Activated CD4-positive, alpha-beta T cell treated with anti-CD3 and anti-CD28 coated beads, Interleukin-2, amount 10 ng/mL, durations not matched to agents 7 days and 5 days (primary cell): ENCODE measurements at regions not wholly inside any gene's neighbourhood (a gene's known extent, or its start where the extent isn't known, plus 50 kb on each side); places are given as distances from the start of the nearest gene placed in this dataset.

Experiments used
- CTCF ChIA-PET: fragments of 350-600 bp; sonication (Branson Sonifier 250); formaldehyde crosslinking; loops from one replicate; lab custom pipeline; 2021; ENCODE audit warnings: antibody characterized with exemption; lab: Charles Lee
- POLR2A ChIA-PET: fragments of 350-600 bp; sonication (Branson Sonifier 250); formaldehyde crosslinking; loops from one replicate; lab custom pipeline; 2021; ENCODE audit warnings: antibody characterized with exemption; lab: Charles Lee
- DNase-seq: peaks from one replicate; pipeline ENCODE4 v3.0.0-alpha.2; 2020
- H3K27ac Mint-ChIP-seq: one replicate; pipeline ENCODE4 v1.8.0; 2021; ENCODE audit warnings: mild to moderate bottlenecking, moderate library complexity, mixed read lengths
- H3K27me3 Mint-ChIP-seq: one replicate; pipeline ENCODE4 v1.8.0; 2021; ENCODE audit warnings: mixed read lengths
- H3K36me3 Mint-ChIP-seq: one replicate; pipeline ENCODE4 v1.8.0; 2021; ENCODE audit warnings: low read depth, mixed read lengths
- H3K4me1 Mint-ChIP-seq: one replicate; pipeline ENCODE4 v1.8.0; 2021; ENCODE audit warnings: mixed read lengths
- H3K4me3 Mint-ChIP-seq: one replicate; pipeline ENCODE4 v1.8.0; 2021; ENCODE audit warnings: mild to moderate bottlenecking, moderate library complexity, mixed read lengths
- H3K9me3 Mint-ChIP-seq: one replicate; pipeline ENCODE4 v1.8.0; 2021; ENCODE audit warnings: mixed read lengths

DNA sequence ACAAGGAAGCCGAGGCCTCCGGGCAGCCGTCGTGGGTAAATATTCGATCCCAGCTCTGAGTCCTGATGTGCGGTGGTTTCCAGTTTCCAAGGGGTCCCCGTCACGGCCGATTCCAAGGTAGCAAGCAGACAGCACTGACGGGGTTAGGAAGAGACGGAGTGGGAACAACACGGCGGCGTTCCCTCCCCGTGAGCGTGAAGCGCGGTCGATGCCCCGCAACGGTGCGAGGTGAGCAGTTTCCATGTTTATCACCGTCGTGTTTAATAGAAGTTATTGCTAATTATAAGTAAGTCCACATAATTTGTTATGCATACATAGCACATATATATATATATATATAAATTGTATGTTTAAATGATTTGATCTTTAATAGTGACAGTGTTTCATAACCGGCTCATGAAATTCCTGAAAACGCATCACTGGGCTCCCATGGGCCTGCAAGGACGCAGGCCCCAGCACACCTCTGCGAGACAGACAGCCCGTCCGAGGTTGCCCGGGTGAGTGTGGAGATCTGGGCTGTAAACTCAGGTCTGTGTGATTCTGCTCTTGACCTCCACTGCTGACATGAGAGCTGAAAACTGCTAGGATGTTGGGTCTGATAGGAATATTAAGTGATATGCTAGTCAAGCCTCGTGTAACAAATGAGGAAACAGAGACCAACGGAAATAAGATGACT lies 243.5 kb upstream of the SALL3 start:
- POLR2A ChIA-PET = no interaction called here
- H3K27ac Mint-ChIP-seq = no peak overlapping the region
- no peaks in the 10 kb centered on the region for H3K4me1 Mint-ChIP-seq
- no peaks in the 10 kb centered on the region for H3K36me3 Mint-ChIP-seq
- DNase-seq = no peak
- no peak overlapping the region for H3K4me3 Mint-ChIP-seq
- CTCF ChIA-PET = no interaction called here
- H3K9me3 Mint-ChIP-seq = no peaks in the 10 kb centered on the region
- H3K27me3 Mint-ChIP-seq = no peaks in the 10 kb centered on the region

GRCh38 chr18:78737006-78737915 lies 242.4 kb upstream of the SALL3 start:
- no peak overlapping the region for H3K27ac Mint-ChIP-seq
- ChIA-PET CTCF (no interaction called here), POLR2A (no interaction called here)
- H3K4me1 Mint-ChIP-seq = no peaks in the 10 kb centered on the region
- H3K9me3 Mint-ChIP-seq = no peaks in the 10 kb centered on the region
- no peak overlapping the region for H3K4me3 Mint-ChIP-seq
- DNase-seq = no peak
- no peaks in the 10 kb centered on the region for H3K27me3 Mint-ChIP-seq
- no peaks in the 10 kb centered on the region for H3K36me3 Mint-ChIP-seq

GRCh38 chr18:78738076-78738690 lies 241.4 kb upstream of the SALL3 start:
- POLR2A ChIA-PET = no interaction called here
- no peak overlapping the region for H3K27ac Mint-ChIP-seq
- H3K4me3 Mint-ChIP-seq = no peak overlapping the region
- H3K36me3 Mint-ChIP-seq = no peaks in the 10 kb centered on the region
- no peaks in the 10 kb centered on the region for H3K9me3 Mint-ChIP-seq
- H3K4me1 Mint-ChIP-seq = no peaks in the 10 kb centered on the region
- H3K27me3 Mint-ChIP-seq = no peaks in the 10 kb centered on the region
- no peak for DNase-seq
- CTCF ChIA-PET = no interaction called here

GRCh38 chr18:78739115-78739514 lies 240.5 kb upstream of the SALL3 start:
- Mint-ChIP-seq H3K27me3 (no peaks in the 10 kb centered on the region), H3K4me3 (no peak overlapping the region), H3K4me1 (no peaks in the 10 kb centered on the region), H3K27ac (no peak overlapping the region), H3K9me3 (no peaks in the 10 kb centered on the region), H3K36me3 (no peaks in the 10 kb centered on the region)
- POLR2A ChIA-PET = no interaction called here
- CTCF ChIA-PET = no interaction called here
- no peak for DNase-seq

- DNase-seq = no peak
- H3K27ac Mint-ChIP-seq = no peak overlapping the region
- POLR2A ChIA-PET = no interaction called here
- no peaks in the 10 kb centered on the region for H3K36me3 Mint-ChIP-seq
- CTCF ChIA-PET = no interaction called here
- H3K4me1 Mint-ChIP-seq = no peaks in the 10 kb centered on the region
- no peaks in the 10 kb centered on the region for H3K9me3 Mint-ChIP-seq
- H3K4me3 Mint-ChIP-seq = no peak overlapping the region
- H3K27me3 Mint-ChIP-seq = no peaks in the 10 kb centered on the region
Observed at GRCh38 chr18:78739882-78740677, 239.5 kb upstream of the SALL3 start.

DNA sequence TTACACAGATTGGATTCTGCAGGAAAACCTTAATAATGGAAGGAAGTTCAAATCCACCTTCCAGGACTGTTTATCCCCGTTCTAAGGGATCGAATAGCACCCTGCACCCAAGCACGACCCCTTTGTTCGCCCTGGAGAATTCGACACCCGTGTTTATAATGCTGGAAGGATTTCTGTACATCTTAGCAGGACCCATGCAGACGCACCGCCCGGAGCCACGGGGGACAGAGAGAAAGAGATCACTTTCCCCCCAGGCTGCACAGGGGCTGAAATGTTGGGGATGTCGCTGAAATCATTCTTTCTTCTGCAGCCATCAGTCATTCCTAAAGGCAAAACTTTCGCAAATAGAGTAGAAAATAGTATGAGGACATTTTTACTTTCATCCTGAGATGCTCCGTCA lies 238.7 kb upstream of the SALL3 start:
- no peak overlapping the region for H3K27ac Mint-ChIP-seq
- no peak overlapping the region for H3K4me3 Mint-ChIP-seq
- H3K36me3 Mint-ChIP-seq = no peaks in the 10 kb centered on the region
- ChIA-PET POLR2A (no interaction called here), CTCF (no interaction called here)
- H3K4me1 Mint-ChIP-seq = no peaks in the 10 kb centered on the region
- H3K9me3 Mint-ChIP-seq = no peaks in the 10 kb centered on the region
- no peaks in the 10 kb centered on the region for H3K27me3 Mint-ChIP-seq
- no peak for DNase-seq

- H3K36me3 Mint-ChIP-seq = no peaks in the 10 kb centered on the region
- H3K27ac Mint-ChIP-seq = no peak overlapping the region
- POLR2A ChIA-PET = no interaction called here
Observed at GRCh38 chr18:78741381-78742217, 238.0 kb upstream of the SALL3 start.

GRCh38 chr18:78742218-78742745 lies 237.3 kb upstream of the SALL3 start:
- no peaks in the 10 kb centered on the region for H3K4me1 Mint-ChIP-seq

More at GRCh38 chr18:78741381-78742217, 238.0 kb upstream of the SALL3 start:
- Mint-ChIP-seq H3K9me3 (no peaks in the 10 kb centered on the region), H3K4me3 (no peak overlapping the region), H3K27me3 (no peaks in the 10 kb centered on the region), H3K4me1 (no peaks in the 10 kb centered on the region)
- DNase-seq = no peak
- CTCF ChIA-PET = no interaction called here

DNA sequence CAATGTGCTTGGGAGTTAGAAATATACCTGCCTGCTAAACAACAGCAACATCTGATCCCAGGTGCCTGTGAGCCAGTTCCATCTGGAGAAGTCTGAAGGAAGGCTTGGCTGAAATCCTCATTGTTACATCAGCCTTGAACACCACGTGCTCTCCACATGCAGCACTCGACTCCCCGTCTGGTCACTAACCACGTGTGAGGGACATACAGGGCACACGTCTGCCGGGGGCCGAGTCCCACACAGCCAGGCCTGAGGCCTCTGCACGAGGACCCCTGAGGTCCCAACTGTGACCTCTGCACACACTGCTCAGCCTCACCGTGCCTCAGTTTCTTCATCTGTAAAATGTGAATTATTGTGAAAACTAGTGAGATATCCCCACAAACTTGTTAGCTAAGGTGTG lies 236.5 kb upstream of the SALL3 start:
- CTCF ChIA-PET = no interaction called here
- no peaks in the 10 kb centered on the region for H3K4me1 Mint-ChIP-seq
- DNase-seq = no peak
- no peaks in the 10 kb centered on the region for H3K36me3 Mint-ChIP-seq
- POLR2A ChIA-PET = no interaction called here
- H3K27me3 Mint-ChIP-seq = no peaks in the 10 kb centered on the region
- H3K4me3 Mint-ChIP-seq = no peak overlapping the region
- H3K9me3 Mint-ChIP-seq = no peaks in the 10 kb centered on the region
- H3K27ac Mint-ChIP-seq = no peak overlapping the region

More at GRCh38 chr18:78742218-78742745, 237.3 kb upstream of the SALL3 start:
- DNase-seq = no peak
- H3K36me3 Mint-ChIP-seq = no peaks in the 10 kb centered on the region
- no peak overlapping the region for H3K27ac Mint-ChIP-seq
- POLR2A ChIA-PET = no interaction called here
- no peak overlapping the region for H3K4me3 Mint-ChIP-seq
- CTCF ChIA-PET = no interaction called here
- H3K27me3 Mint-ChIP-seq = no peaks in the 10 kb centered on the region
- H3K9me3 Mint-ChIP-seq = no peaks in the 10 kb centered on the region

DNA sequence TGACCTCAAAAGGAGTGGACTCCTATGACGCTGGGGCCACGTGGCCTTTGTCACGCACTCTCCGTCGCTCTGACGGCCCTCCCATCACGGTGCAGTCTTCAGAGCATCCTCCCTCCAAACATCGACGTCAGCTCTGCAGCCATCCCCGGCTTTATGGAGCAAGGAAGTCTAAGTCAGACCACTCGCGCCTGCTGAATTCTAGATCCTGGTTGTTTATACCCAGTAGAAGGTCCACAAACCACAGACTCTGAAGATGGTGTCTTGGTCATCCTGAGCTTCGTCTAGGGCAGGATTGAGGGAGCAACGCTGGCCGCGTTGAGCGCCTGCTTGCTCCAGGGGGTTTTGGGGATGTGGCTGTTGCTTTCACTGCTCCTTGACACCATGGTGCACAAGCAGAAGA lies 228.0 kb upstream of the SALL3 start:
- ChIA-PET POLR2A (no interaction called here), CTCF (no interaction called here)
- Mint-ChIP-seq H3K4me3 (no peak overlapping the region), H3K4me1 (no peaks in the 10 kb centered on the region), H3K9me3 (no peaks in the 10 kb centered on the region), H3K27me3 (no peaks in the 10 kb centered on the region), H3K36me3 (no peaks in the 10 kb centered on the region), H3K27ac (no peak overlapping the region)
- no peak for DNase-seq

DNA sequence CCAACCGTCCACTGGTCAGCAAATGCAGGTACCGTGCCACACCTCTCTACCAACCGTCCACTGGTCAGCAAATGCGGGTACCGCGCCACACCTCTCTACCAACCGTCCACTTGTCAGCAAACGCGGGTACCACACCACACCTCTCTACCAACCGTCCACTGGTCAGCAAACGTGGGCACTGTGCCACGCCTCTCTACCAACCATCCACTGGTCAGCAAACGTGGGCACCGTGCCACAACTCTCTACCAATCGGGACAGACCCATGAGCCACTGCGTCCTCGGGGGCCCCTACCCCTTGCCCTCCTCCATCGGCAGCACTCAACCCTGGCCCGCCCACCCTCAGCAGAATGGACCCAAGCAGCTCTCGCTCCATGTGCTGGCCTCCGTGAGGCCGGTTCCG lies 226.4 kb upstream of the SALL3 start:
- no peaks in the 10 kb centered on the region for H3K4me1 Mint-ChIP-seq
- no peak overlapping the region for H3K4me3 Mint-ChIP-seq
- no peaks in the 10 kb centered on the region for H3K9me3 Mint-ChIP-seq
- no peaks in the 10 kb centered on the region for H3K27me3 Mint-ChIP-seq
- ChIA-PET CTCF (no interaction called here), POLR2A (no interaction called here)
- DNase-seq = no peak
- no peak overlapping the region for H3K27ac Mint-ChIP-seq
- no peaks in the 10 kb centered on the region for H3K36me3 Mint-ChIP-seq
